ENCODE measurements at regions not wholly inside any gene's neighbourhood (a gene's known extent, or its start where the extent isn't known, plus 50 kb on each side); places are given as distances from the start of the nearest gene placed in this dataset.

GRCh38 chr15:47473106-47473725, 244.1 kb upstream of the SEMA6D start:
- DNase-seq, result no peak
- 53 to 62% methylated on average over 6 of the region's 6 CpGs for WGBS, 2 donors
- Histone ChIP-seq H3K9me3 (no peaks in the 10 kb centered on the region), H3K4me1 (peaks cover 0 to 35% (median 21%) of the 10 kb centered on the region in 9 donors), H3K27me3 (no peaks in the 10 kb centered on the region), H3K27ac (peak overlapping the region in 8 of 10 donors; percentile 2 to 69 (median 46)), H3K36me3 (no peaks in the 10 kb centered on the region), H3K4me3 (peak overlapping the region in 1 of 10 donors; percentile 8)
- ATAC-seq, result peak in 2 of 8 donors; percentile 23 to 24
- intact Hi-C loops (cut with DNase I), result loop anchor here in 5 of 10 donors (2.0 to 10.0 kb wide), 6 partner anchors 232 to 516 kb away; partner anchors contain the start of gene SEMA6D (in 3 of the 5)
- TF ChIP-seq CTCF (IDR thresholded peaks at IDR 0.05), result no peak

- no peaks in the 10 kb centered on the region for H3K9me3 ChIP-seq
- 14 to 19% methylated on average over 4 of the region's 4 CpGs for WGBS, 2 donors
- H3K4me1 ChIP-seq, result peaks cover 0 to 35% (median 21%) of the 10 kb centered on the region in 9 donors
- peak overlapping the region in 8 of 10 donors; percentile 2 to 69 (median 46) for H3K27ac ChIP-seq
- peak overlapping the region in 1 of 10 donors; percentile 8 for H3K4me3 ChIP-seq
- ATAC-seq (peak; percentile 93 to 98 (median 96)), DNase-seq (peak; percentile 57 to 80)
- no peaks in the 10 kb centered on the region for H3K36me3 ChIP-seq
- intact Hi-C loops (cut with DNase I), result loop anchor here in 5 of 10 donors (2.0 to 10.0 kb wide), 6 partner anchors 231 to 515 kb away; partner anchors contain the start of gene SEMA6D (in 3 of the 5)
- TF ChIP-seq CTCF (IDR thresholded peaks at IDR 0.05), result no peak
- no peaks in the 10 kb centered on the region for H3K27me3 ChIP-seq
Observed at GRCh38 chr15:47473832-47474231, 243.5 kb upstream of the SEMA6D start.

GRCh38 chr15:47475336-47475735, 242.0 kb upstream of the SEMA6D start:
- Histone ChIP-seq H3K9me3 (no peaks in the 10 kb centered on the region), H3K36me3 (no peaks in the 10 kb centered on the region), H3K4me3 (no peak overlapping the region), H3K4me1 (peaks cover 0 to 35% (median 21%) of the 10 kb centered on the region in 9 donors), H3K27ac (no peak overlapping the region), H3K27me3 (no peaks in the 10 kb centered on the region)
- DNase-seq, result no peak
- no peak for ATAC-seq
- intact Hi-C loops (cut with DNase I), result loop anchor here in 6 of 10 donors (5.0 to 10.0 kb wide), 4 partner anchors 229 to 512 kb away; partner anchors contain the start of gene SEMA6D (in 2 of the 6)
- no peak for TF ChIP-seq CTCF (IDR thresholded peaks at IDR 0.05)
- WGBS, 2 donors, result 92 to 98% methylated on average over 2 of the region's 2 CpGs

- DNase-seq, result no peak
- Histone ChIP-seq H3K4me1 (peaks cover 0 to 31% (median 21%) of the 10 kb centered on the region in 9 donors), H3K27ac (no peak overlapping the region), H3K36me3 (no peaks in the 10 kb centered on the region), H3K4me3 (no peak overlapping the region), H3K27me3 (no peaks in the 10 kb centered on the region), H3K9me3 (no peaks in the 10 kb centered on the region)
- ATAC-seq, result no peak
- intact Hi-C loops (cut with DNase I), result loop anchor here in 6 of 10 donors (5.0 to 10.0 kb wide), 4 partner anchors 227 to 510 kb away; partner anchors contain the start of gene SEMA6D (in 2 of the 6)
- no peak for TF ChIP-seq CTCF (IDR thresholded peaks at IDR 0.05)
Observed at GRCh38 chr15:47477341-47477740, 240.0 kb upstream of the SEMA6D start.

Measured in heart right ventricle (tissue), 16 donors.